SK-N-SH treated with all-trans-retinoic acid at 6 μM for 48 hours (cell line): ENCODE measurements at regions not wholly inside any gene's neighbourhood (a gene's known extent, or its start where the extent isn't known, plus 50 kb on each side); places are given as distances from the start of the nearest gene placed in this dataset.

Experiments
- BACH2 ChIP-seq: fragments of 250-450 bp; sonication (Bioruptor Pico); IDR thresholded peaks from 2 replicates; pipeline ENCODE4 v1.9.0; 2021; ENCODE audit warnings: mild to moderate bottlenecking, borderline replicate concordance
- CREB5 ChIP-seq: fragments of 250-450 bp; sonication (Bioruptor Pico); IDR thresholded peaks from 2 replicates; pipeline ENCODE4 v1.5.1; 2020; ENCODE audit warnings: low read depth, mild to moderate bottlenecking, moderate library complexity
- GLIS3 ChIP-seq: fragments of 250-450 bp; sonication (Bioruptor Pico); IDR thresholded peaks from 2 replicates; pipeline ENCODE4 v1.5.0; 2020; ENCODE audit warnings: mild to moderate bottlenecking, moderate library complexity
- RARB ChIP-seq: fragments of 250-450 bp; sonication (Bioruptor Pico); IDR thresholded peaks from 2 replicates; pipeline ENCODE4 v1.8.0; 2021; ENCODE audit warnings: mild to moderate bottlenecking, moderate library complexity
- TOX ChIP-seq: fragments of 250-450 bp; sonication (Bioruptor Pico); IDR thresholded peaks from 2 replicates; pipeline ENCODE4 v1.8.0; 2021; ENCODE audit warnings: mild to moderate bottlenecking, moderate library complexity, borderline replicate concordance
- ZFP30 ChIP-seq: fragments of 450-650 bp; formaldehyde crosslinking; IDR thresholded peaks from 2 replicates; pipeline ENCODE4 v1.5.0; 2022; ENCODE audit warnings: mild to moderate bottlenecking, moderate library complexity
- ZNF565 ChIP-seq: fragments of 450-650 bp; formaldehyde crosslinking; conservative IDR thresholded peaks from 2 replicates; pipeline ENCODE4 v1.5.0; 2020; ENCODE audit warnings: low read depth, mild to moderate bottlenecking, moderate library complexity
- ZNF70 ChIP-seq: fragments of 450-650 bp; formaldehyde crosslinking; IDR thresholded peaks from 2 replicates; pipeline ENCODE4 v1.5.0; 2020; ENCODE audit warnings: mild to moderate bottlenecking, moderate library complexity
- ZNF8 ChIP-seq: fragments of 450-650 bp; formaldehyde crosslinking; IDR thresholded peaks from 2 replicates; pipeline ENCODE4 v1.5.0; 2020; ENCODE audit warnings: mild to moderate bottlenecking, moderate library complexity
- TF ChIP-seq, protein P1 (sequence below): fragments of 250-450 bp; sonication (Bioruptor Pico); IDR thresholded peaks from 2 replicates; pipeline ENCODE4 v1.8.0; 2021; ENCODE audit warnings: low read depth, mild to moderate bottlenecking, moderate library complexity, borderline replicate concordance

DNA sequence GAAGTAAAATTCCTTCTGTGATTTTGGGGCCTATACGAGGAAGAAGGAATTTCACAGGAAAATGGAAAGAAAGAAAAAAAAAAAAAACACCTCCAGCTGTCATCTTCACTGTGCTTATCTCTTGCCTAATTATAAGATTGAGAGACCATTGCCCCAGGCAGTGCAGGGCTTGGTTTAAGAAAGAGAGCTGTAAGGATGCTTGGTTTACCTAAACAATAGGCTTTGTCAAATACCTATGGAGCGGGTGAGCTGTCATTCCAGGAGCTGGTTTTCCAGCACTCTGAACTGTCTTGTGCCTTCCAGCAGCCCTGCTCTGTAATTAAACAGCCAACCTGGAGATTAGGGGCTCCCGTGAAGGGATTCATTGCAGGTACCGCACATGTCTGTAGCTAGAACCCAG lies 137.8 kb downstream of the EDN3 start:
- no peak for TF ChIP-seq TOX
- TF ChIP-seq, protein P1, sequence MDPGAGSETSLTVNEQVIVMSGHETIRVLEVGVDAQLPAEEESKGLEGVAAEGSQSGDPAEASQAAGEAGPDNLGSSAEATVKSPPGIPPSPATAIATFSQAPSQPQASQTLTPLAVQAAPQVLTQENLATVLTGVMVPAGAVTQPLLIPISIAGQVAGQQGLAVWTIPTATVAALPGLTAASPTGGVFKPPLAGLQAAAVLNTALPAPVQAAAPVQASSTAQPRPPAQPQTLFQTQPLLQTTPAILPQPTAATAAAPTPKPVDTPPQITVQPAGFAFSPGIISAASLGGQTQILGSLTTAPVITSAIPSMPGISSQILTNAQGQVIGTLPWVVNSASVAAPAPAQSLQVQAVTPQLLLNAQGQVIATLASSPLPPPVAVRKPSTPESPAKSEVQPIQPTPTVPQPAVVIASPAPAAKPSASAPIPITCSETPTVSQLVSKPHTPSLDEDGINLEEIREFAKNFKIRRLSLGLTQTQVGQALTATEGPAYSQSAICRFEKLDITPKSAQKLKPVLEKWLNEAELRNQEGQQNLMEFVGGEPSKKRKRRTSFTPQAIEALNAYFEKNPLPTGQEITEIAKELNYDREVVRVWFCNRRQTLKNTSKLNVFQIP (CRISPR knock-in tag) = no peak
- no peak for TF ChIP-seq ZNF8
- TF ChIP-seq CREB5 (CRISPR knock-in tag) = no peak
- TF ChIP-seq ZFP30 (CRISPR knock-in tag) = no peak
- no peak for TF ChIP-seq BACH2 (CRISPR knock-in tag)
- TF ChIP-seq RARB (CRISPR knock-in tag) = no peak
- no peak for TF ChIP-seq ZNF565 (CRISPR knock-in tag)
- no peak for TF ChIP-seq GLIS3
- no peak for TF ChIP-seq ZNF70
